GM21447 (cell line): ENCODE measurements at regions not wholly inside any gene's neighbourhood (a gene's known extent, or its start where the extent isn't known, plus 50 kb on each side); places are given as distances from the start of the nearest gene placed in this dataset.
A peak's percentile ranks its signal among the peaks of the same experiment; 100 is the strongest.
"Not testable (repeated sequence)": the region's sequence is repeated elsewhere in the genome, so short reads cannot be mapped to it uniquely, and the experiment has no call there.

Experiments used
- ATAC-seq: cut with Tn5 transposase; IDR thresholded peaks from one replicate; pipeline ENCODE4 v1.9.1; 2021; ENCODE audit not compliant: unreplicated experiment

- ATAC-seq: no peak
Observed at GRCh38 chr2:166831930-166832329, 56.4 kb upstream of the XIRP2 start.

GRCh38 chr2:166825914-166826313, 62.4 kb upstream of the XIRP2 start:
- ATAC-seq: no peak

- no peak for ATAC-seq
Observed at GRCh38 chr2:166814335-166814734, 73.9 kb upstream of the XIRP2 start.

GRCh38 chr2:166812166-166812891, 76.0 kb upstream of the XIRP2 start:
- no peak for ATAC-seq

- ATAC-seq: no peak
Observed at GRCh38 chr2:166805753-166806152, 82.5 kb upstream of the XIRP2 start.

- no peak for ATAC-seq
Observed at GRCh38 chr2:166803373-166804000, 84.8 kb upstream of the XIRP2 start.

GRCh38 chr2:166802475-166802874, 85.8 kb upstream of the XIRP2 start:
- no peak for ATAC-seq

GRCh38 chr2:166792808-166793207, 95.5 kb upstream of the XIRP2 start:
- no peak for ATAC-seq

- no peak for ATAC-seq
Observed at GRCh38 chr2:166786707-166787106, 101.6 kb upstream of the XIRP2 start.

- ATAC-seq: no peak
Observed at GRCh38 chr2:166784296-166784946, 103.9 kb upstream of the XIRP2 start.

GRCh38 chr2:166775176-166775575, 113.1 kb upstream of the XIRP2 start:
- no peak for ATAC-seq

GRCh38 chr2:166773308-166773949, 114.9 kb upstream of the XIRP2 start:
- no peak for ATAC-seq

- peak; percentile 59 for ATAC-seq
Observed at GRCh38 chr2:166768393-166769123, 119.7 kb upstream of the XIRP2 start.

- ATAC-seq: not testable (repeated sequence)
Observed at GRCh38 chr2:166766769-166767322, 121.4 kb upstream of the XIRP2 start.

- ATAC-seq: no peak
Observed at GRCh38 chr2:166766220-166766619, 122.1 kb upstream of the XIRP2 start.

GRCh38 chr2:166765141-166765540, 123.1 kb upstream of the XIRP2 start:
- ATAC-seq: no peak

- ATAC-seq: no peak
Observed at GRCh38 chr2:166764702-166765101, 123.6 kb upstream of the XIRP2 start.

- no peak for ATAC-seq
Observed at GRCh38 chr2:166764216-166764615, 124.1 kb upstream of the XIRP2 start.

GRCh38 chr2:166762746-166763145, 125.5 kb upstream of the XIRP2 start:
- no peak for ATAC-seq

GRCh38 chr2:166758956-166759355, 129.3 kb upstream of the XIRP2 start:
- ATAC-seq: no peak

GRCh38 chr2:166750624-166751023, 137.7 kb upstream of the XIRP2 start:
- no peak for ATAC-seq
